Lower lobe of right lung (tissue), 2 donors: ENCODE measurements at regions not wholly inside any gene's neighbourhood (a gene's known extent, or its start where the extent isn't known, plus 50 kb on each side); places are given as distances from the start of the nearest gene placed in this dataset.

Experiments used
- ATAC-seq, 2 donors: fragments of 200-7000 bp; cut with Tn5 transposase; one replicate each; pipeline ENCODE4 v1.9.1; 2020 to 2022; ENCODE audit warnings: mild to moderate bottlenecking in 2 of 2, moderate library complexity in 2 of 2
- DNase-seq: peaks from one replicate; pipeline ENCODE4 v3.0.0-alpha.2; 2020
- H3K27ac ChIP-seq: fragments of 200-600 bp; one replicate; pipeline ENCODE4 v1.8.0; 2022
- H3K27me3 ChIP-seq: fragments of 200-600 bp; one replicate; pipeline ENCODE4 v1.8.0; 2022; ENCODE audit warnings: low read depth
- H3K36me3 ChIP-seq: fragments of 200-600 bp; one replicate; pipeline ENCODE4 v1.8.0; 2022; ENCODE audit warnings: mild to moderate bottlenecking
- H3K4me1 ChIP-seq: fragments of 200-600 bp; one replicate; pipeline ENCODE4 v1.8.0; 2022
- H3K4me3 ChIP-seq: fragments of 200-600 bp; one replicate; pipeline ENCODE4 v1.8.0; 2022; ENCODE audit warnings: mild to moderate bottlenecking
- H3K9me3 ChIP-seq: fragments of 200-600 bp; one replicate; pipeline ENCODE4 v1.8.0; 2022
- CTCF ChIP-seq: fragments of 200-600 bp; IDR thresholded peaks from one replicate; pipeline ENCODE4 v1.8.0; 2022; ENCODE audit warnings: antibody characterized with exemption, mild to moderate bottlenecking
- intact Hi-C: fragments of 100-400 bp; cut with DNase I; formaldehyde crosslinking; loops from one replicate; pipeline ENCODE4 v1.11.0; 2022
- donor health status: DM: no; HTN: yes; CAD: no; lungs with severe emphysema.

- intact Hi-C loops, result no loop called here
- no peaks in the 10 kb centered on the region for H3K36me3 ChIP-seq
- DNase-seq, result no peak
- ATAC-seq, result no peak
- H3K9me3 ChIP-seq, result peaks cover 28% of the 10 kb centered on the region
- H3K4me1 ChIP-seq, result no peaks in the 10 kb centered on the region
- no peaks in the 10 kb centered on the region for H3K27me3 ChIP-seq
- no peak overlapping the region for H3K27ac ChIP-seq
- TF ChIP-seq CTCF, result no peak
- no peak overlapping the region for H3K4me3 ChIP-seq
Observed at GRCh38 chr5:154664869-154665268, 90.3 kb upstream of the LARP1 start.

GRCh38 chr5:154663424-154663823 lies 91.8 kb upstream of the LARP1 start:
- no peak for DNase-seq
- intact Hi-C loops, result no loop called here
- H3K36me3 ChIP-seq, result no peaks in the 10 kb centered on the region

GRCh38 chr5:154654486-154655371 lies 100.4 kb upstream of the LARP1 start:
- peak overlapping the region; percentile 52 for H3K27ac ChIP-seq
- ATAC-seq, result no peak
- intact Hi-C loops, result loop anchor here (10.0 kb wide), 1 partner anchor 160 kb away; no protein-coding TSS in a partner anchor

More at GRCh38 chr5:154663424-154663823, 91.8 kb upstream of the LARP1 start:
- no peak for TF ChIP-seq CTCF
- Histone ChIP-seq H3K27me3 (no peaks in the 10 kb centered on the region), H3K4me3 (no peak overlapping the region), H3K4me1 (no peaks in the 10 kb centered on the region), H3K27ac (no peak overlapping the region), H3K9me3 (peaks cover 23% of the 10 kb centered on the region)
- ATAC-seq, result no peak

GRCh38 chr5:154653764-154654485 lies 101.3 kb upstream of the LARP1 start:
- Histone ChIP-seq H3K4me1 (peaks cover 26% of the 10 kb centered on the region), H3K9me3 (no peaks in the 10 kb centered on the region), H3K4me3 (peak overlapping the region; percentile 10), H3K27me3 (no peaks in the 10 kb centered on the region), H3K36me3 (no peaks in the 10 kb centered on the region), H3K27ac (peak overlapping the region; percentile 52)
- peak; percentile 28 to 47 for ATAC-seq
- intact Hi-C loops, result loop anchor here (10.0 kb wide), 1 partner anchor 161 kb away; no protein-coding TSS in a partner anchor
- no peak for TF ChIP-seq CTCF
- DNase-seq, result no peak

More at GRCh38 chr5:154654486-154655371, 100.4 kb upstream of the LARP1 start:
- peak overlapping the region; percentile 10 for H3K4me3 ChIP-seq
- peaks cover 26% of the 10 kb centered on the region for H3K4me1 ChIP-seq
- TF ChIP-seq CTCF, result no peak
- H3K9me3 ChIP-seq, result no peaks in the 10 kb centered on the region
- H3K27me3 ChIP-seq, result no peaks in the 10 kb centered on the region
- DNase-seq, result no peak
- no peaks in the 10 kb centered on the region for H3K36me3 ChIP-seq

GRCh38 chr5:154653418-154653763 lies 101.8 kb upstream of the LARP1 start:
- DNase-seq, result no peak
- no peak overlapping the region for H3K4me3 ChIP-seq
- no peak for ATAC-seq

More at GRCh38 chr5:154653418-154653763, 101.8 kb upstream of the LARP1 start:
- Histone ChIP-seq H3K36me3 (no peaks in the 10 kb centered on the region), H3K4me1 (peaks cover 26% of the 10 kb centered on the region), H3K27me3 (no peaks in the 10 kb centered on the region), H3K27ac (no peak overlapping the region), H3K9me3 (no peaks in the 10 kb centered on the region)
- no peak for TF ChIP-seq CTCF
- intact Hi-C loops, result loop anchor here (10.0 kb wide), 1 partner anchor 161 kb away; no protein-coding TSS in a partner anchor
